Sciatic nerve (tissue), 2 donors: ENCODE measurements at regions not wholly inside any gene's neighbourhood (a gene's known extent, or its start where the extent isn't known, plus 50 kb on each side); places are given as distances from the start of the nearest gene placed in this dataset.

Source experiments
- ATAC-seq: fragments of 200-7000 bp; cut with Tn5 transposase; one replicate; pipeline ENCODE4 v1.9.1; 2020; ENCODE audit warnings: mild to moderate bottlenecking, moderate library complexity
- DNase-seq: peaks from one replicate; pipeline ENCODE4 v3.0.0-alpha.2; 2020; ENCODE audit warnings: low spot score
- intact Hi-C: fragments of 100-400 bp; cut with DNase I; formaldehyde crosslinking; loops from one replicate; pipeline ENCODE4 v1.14.2; 2022
- donor health status: DM: no; HTN: no; CAD: no.
- donor health status: DM: no; HTN: no; CAD: no.

GRCh38 chr21:32216293-32216692 lies 62.6 kb downstream of the MIS18A start:
- DNase-seq = no peak
- intact Hi-C loops = no loop called here
- ATAC-seq = no peak

- ATAC-seq = no peak
- no peak for DNase-seq
- intact Hi-C loops = no loop called here
Observed at GRCh38 chr21:32215306-32215685, 63.6 kb downstream of the MIS18A start.

DNA sequence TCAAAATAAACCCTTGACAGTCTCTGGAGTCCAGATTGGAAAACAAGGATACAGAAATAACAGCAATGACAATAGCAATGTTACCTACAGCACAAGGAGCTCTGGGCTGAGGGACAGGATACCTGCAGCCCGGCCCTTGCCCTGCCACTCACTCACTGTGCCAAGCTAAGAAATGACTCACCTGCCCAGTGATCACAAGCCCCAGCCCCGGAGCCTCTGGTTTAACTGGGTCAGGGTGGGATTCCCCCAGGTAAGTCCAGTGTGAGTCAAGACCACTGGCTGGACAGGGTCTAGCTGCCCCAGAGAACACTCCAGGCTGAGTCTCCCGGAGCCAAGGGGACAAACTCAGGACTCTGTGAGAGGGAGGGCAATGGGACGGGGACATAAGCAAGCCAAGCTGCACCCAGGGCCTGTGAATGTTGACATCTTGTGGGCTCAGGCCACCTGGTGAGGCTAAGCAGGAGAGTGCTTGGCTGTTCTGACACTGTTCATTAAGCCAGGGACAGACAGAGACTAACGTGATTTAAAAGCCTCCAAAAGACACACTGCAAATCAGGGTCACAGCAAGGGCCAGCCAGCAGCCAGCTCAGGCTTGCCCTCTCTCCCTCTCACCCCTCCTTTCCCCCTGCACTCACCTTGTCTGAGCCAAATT lies 64.1 kb downstream of the MIS18A start:
- DNase-seq (no peak), ATAC-seq (no peak)
- intact Hi-C loops = no loop called here

GRCh38 chr21:32212116-32212515 lies 66.7 kb downstream of the MIS18A start:
- no peak for ATAC-seq
- intact Hi-C loops = no loop called here
- DNase-seq = no peak

- no peak for ATAC-seq
Observed at GRCh38 chr21:32211306-32211705, 67.5 kb downstream of the MIS18A start.

GRCh38 chr21:32209580-32209979 lies 69.3 kb downstream of the MIS18A start:
- intact Hi-C loops = no loop called here
- no peak for DNase-seq
- no peak for ATAC-seq

More at GRCh38 chr21:32211306-32211705, 67.5 kb downstream of the MIS18A start:
- DNase-seq = no peak
- intact Hi-C loops = no loop called here

GRCh38 chr21:32207406-32207716 lies 71.5 kb downstream of the MIS18A start:
- intact Hi-C loops = no loop called here
- DNase-seq = no peak
- ATAC-seq = no peak

GRCh38 chr21:32206631-32207405 lies 72.0 kb downstream of the MIS18A start:
- intact Hi-C loops = no loop called here
- DNase-seq = no peak
- ATAC-seq = no peak

DNA sequence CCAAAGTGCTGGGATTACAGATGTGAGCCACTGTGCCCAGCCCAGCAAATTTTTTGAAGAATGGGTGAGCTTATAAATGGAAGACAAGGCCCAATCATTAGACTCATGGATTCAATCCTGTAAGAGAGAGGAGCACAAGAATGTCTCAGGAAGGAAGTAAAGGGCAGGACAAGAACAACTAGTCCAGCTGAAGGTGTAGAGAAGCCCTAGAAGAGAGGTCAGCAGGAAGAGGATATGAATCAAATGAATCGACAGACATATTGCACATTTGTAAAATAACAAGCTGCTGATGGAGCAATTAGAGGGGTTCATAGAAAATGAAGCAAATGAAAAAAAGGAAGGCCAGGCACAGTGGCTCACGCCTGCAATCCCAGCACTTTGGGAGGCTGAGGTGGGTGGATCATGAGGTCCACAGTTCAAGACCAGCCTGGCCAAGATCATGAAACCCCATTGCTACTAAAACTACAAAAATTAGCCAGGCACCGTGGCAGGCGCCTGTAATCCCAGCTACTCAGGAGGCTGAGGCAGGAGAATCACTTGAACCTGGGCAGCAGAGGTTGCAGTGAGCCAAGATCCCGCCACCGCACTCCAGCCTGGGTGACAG lies 74.9 kb downstream of the MIS18A start:
- intact Hi-C loops = no loop called here
- ATAC-seq (no peak), DNase-seq (no peak)

DNA sequence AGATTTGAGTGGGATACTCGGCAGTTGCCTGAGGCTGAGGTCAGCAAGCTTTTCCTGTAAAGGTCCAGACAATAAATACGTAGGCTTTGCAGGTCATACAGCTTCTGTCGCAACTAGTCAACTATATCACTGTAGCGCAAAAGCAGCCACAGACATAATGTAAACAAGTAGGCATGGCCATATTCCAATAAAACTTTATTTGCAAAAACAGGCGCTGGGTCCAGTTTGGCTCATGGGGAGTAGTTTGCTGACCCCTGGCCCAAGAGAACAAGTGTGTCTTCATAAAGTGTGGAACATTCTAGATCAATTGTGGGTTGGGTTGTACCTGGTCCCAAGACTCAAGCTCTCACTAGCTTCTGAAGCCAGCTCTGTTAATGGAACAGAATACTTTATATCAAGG lies 78.8 kb downstream of the MIS18A start:
- intact Hi-C loops = no loop called here
- ATAC-seq (no peak), DNase-seq (no peak)

- no peak for ATAC-seq
- DNase-seq = no peak
Observed at GRCh38 chr21:32198384-32198783, 80.5 kb downstream of the MIS18A start.

DNA sequence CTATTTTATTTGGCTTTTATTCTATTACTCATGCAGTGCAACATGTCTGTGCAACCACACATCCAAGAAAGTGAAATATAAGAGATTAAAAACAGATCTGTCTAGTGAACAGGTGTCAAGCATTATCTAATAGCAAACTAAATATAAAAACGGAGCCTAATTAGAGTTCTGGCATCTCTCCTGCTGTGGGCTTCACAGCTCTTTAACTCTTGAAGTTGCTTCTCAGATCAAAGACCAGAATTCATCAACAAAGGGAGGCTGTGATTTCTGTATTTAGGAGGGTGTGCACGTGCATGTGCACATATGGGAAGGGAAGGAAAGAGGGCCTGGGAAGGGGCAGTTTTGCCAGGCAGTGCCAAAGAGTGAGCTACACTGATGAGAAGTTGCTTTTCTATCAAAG lies 81.0 kb downstream of the MIS18A start:
- DNase-seq = no peak
- ATAC-seq = no peak
- intact Hi-C loops = no loop called here

More at GRCh38 chr21:32198384-32198783, 80.5 kb downstream of the MIS18A start:
- intact Hi-C loops = no loop called here

- ATAC-seq (no peak), DNase-seq (no peak)
- intact Hi-C loops = no loop called here
Observed at GRCh38 chr21:32196001-32196400, 82.8 kb downstream of the MIS18A start.

DNA sequence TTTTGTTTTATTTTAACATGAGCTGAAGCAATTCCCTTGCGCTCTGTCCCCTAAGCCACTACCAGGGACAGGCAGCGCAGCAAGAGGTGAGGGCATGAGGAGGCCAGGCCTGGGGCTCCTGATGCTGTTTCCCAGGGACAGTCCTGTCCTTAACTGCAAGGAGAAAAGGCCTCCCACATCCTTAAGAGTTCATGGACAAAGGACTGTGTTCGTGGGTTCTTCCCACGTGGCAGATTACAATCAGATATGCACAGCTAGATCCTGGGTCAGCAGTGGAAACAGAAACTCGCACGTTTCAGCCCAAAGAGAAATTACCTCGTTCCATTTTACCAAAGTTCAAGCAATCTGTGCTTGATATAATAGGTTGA lies 85.8 kb downstream of the MIS18A start:
- DNase-seq = no peak
- intact Hi-C loops = no loop called here
- ATAC-seq = no peak

DNA sequence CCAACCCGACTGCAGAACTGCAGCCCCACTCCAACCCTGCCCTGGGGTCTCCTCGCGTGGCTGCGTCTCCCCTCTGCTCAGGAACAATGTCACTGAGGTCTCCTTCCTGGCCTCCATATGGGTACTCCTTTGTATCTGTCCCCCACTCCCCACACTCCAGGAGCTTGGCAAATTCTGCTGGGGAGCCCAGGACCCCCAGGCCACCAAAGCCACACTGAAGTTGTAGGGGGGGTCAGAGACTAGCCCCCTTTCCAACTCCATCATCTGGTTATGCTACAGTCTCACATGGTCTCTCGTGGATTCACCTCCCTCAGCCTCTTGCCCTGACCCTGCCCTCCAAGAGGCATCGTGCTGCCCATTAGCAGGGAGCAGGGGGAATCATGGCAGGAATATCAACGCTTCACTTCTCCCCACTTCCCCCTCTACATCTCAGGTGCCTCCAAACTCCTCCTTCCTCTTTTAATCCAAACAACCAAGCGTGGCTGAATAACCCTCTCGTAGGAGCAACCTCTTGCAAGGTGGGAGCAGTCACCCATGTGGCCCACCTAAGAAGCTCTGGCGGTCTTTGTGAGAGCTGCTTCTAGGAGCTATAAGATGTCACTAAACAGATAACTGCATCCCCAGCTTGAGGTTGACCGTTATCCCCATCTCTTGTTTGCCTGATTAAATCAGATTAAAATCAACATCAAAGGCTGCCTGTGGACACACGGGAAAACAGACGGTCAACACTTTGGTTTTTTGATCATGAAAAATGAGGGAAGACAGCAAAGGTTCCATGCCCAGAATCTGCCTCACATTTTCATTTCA lies 86.4 kb downstream of the MIS18A start:
- intact Hi-C loops = no loop called here
- DNase-seq = no peak
- no peak for ATAC-seq

GRCh38 chr21:32190493-32191144 lies 88.2 kb downstream of the MIS18A start:
- no peak for ATAC-seq
- intact Hi-C loops = no loop called here
- no peak for DNase-seq

DNA sequence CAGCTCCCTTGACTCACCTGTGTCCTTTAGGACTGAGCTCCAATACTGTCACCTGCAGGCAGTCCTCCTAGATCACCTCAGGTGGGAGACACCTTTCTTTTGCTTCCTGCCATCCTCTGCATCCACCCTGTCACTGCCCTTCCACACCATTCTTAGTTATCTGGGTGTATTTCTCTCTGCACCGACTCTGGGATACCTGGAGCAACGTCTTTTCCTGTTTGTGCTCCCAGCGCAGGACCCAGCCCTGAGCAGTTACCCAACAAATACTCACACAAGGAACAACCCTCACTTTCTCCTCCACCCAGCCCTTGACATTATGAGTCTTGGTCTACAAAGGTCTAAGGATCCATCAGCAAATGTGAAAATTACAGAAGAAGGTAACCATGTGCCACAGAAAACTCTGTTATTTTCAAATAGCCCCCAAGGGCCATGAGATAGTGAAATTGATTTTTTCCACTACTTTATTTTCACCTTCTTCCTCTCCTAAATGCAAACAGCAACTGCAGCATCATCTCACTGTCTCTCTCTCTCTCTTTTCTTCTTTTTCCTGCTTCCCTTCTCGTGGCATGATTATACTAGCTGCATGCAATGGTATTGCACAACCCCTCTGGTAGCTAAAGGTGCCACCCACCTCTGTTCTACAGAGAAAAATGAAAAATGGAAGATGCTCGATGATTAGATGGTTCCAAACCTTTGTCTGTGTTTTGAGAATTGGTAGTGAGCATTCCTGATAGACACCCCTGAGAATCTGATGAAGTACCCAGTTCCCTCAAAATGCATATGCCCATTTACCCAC lies 89.0 kb downstream of the MIS18A start:
- ATAC-seq (no peak), DNase-seq (no peak)
- intact Hi-C loops = no loop called here

- DNase-seq (no peak), ATAC-seq (no peak)
- intact Hi-C loops = no loop called here
Observed at GRCh38 chr21:32186804-32187203, 92.0 kb downstream of the MIS18A start.

GRCh38 chr21:32185726-32186125 lies 93.1 kb downstream of the MIS18A start:
- intact Hi-C loops = no loop called here
- DNase-seq (no peak), ATAC-seq (no peak)
